ENCODE measurements at regions not wholly inside any gene's neighbourhood (a gene's known extent, or its start where the extent isn't known, plus 50 kb on each side); places are given as distances from the start of the nearest gene placed in this dataset.

GRCh38 chr15:62608369-62608768 lies 434.2 kb upstream of the TPM1 start:
- DNase-seq (ENCODE audit: low read depth in 3 of 3), result no peak

- DNase-seq (ENCODE audit: low read depth in 3 of 3), result no peak
Measured at GRCh38 chr15:62610265-62610869, 432.2 kb upstream of the TPM1 start.

- DNase-seq (ENCODE audit: low read depth in 3 of 3), result no peak
Measured at GRCh38 chr15:62611002-62611401, 431.5 kb upstream of the TPM1 start.

GRCh38 chr15:62612183-62612733 lies 430.3 kb upstream of the TPM1 start:
- no peak for DNase-seq (ENCODE audit: low read depth in 3 of 3)

GRCh38 chr15:62612771-62613170 lies 429.8 kb upstream of the TPM1 start:
- DNase-seq (ENCODE audit: low read depth in 3 of 3), result no peak

GRCh38 chr15:62616746-62617145 lies 425.8 kb upstream of the TPM1 start:
- DNase-seq (ENCODE audit: low read depth in 3 of 3), result no peak

GRCh38 chr15:62617741-62618140 lies 424.8 kb upstream of the TPM1 start:
- no peak for DNase-seq (ENCODE audit: low read depth in 3 of 3)

- DNase-seq (ENCODE audit: low read depth in 3 of 3), result no peak
Measured at GRCh38 chr15:62618432-62618831, 424.1 kb upstream of the TPM1 start.

GRCh38 chr15:62618846-62619504 lies 423.6 kb upstream of the TPM1 start:
- no peak for DNase-seq (ENCODE audit: low read depth in 3 of 3)

GRCh38 chr15:62619526-62619925 lies 423.0 kb upstream of the TPM1 start:
- DNase-seq (ENCODE audit: low read depth in 3 of 3), result no peak

- no peak for DNase-seq (ENCODE audit: low read depth in 3 of 3)
Measured at GRCh38 chr15:62622775-62623174, 419.8 kb upstream of the TPM1 start.

- no peak for DNase-seq (ENCODE audit: low read depth in 3 of 3)
Measured at GRCh38 chr15:62624547-62625378, 417.8 kb upstream of the TPM1 start.

- no peak for DNase-seq (ENCODE audit: low read depth in 3 of 3)
Measured at GRCh38 chr15:62625429-62626033, 417.0 kb upstream of the TPM1 start.

- no peak for DNase-seq (ENCODE audit: low read depth in 3 of 3)
Measured at GRCh38 chr15:62626903-62627302, 415.6 kb upstream of the TPM1 start.

- DNase-seq (ENCODE audit: low read depth in 3 of 3), result no peak
Measured at GRCh38 chr15:62631076-62631724, 411.3 kb upstream of the TPM1 start.

GRCh38 chr15:62636823-62637573 lies 405.5 kb upstream of the TPM1 start:
- no peak for DNase-seq (ENCODE audit: low read depth in 3 of 3)

GRCh38 chr15:62637574-62637897 lies 405.0 kb upstream of the TPM1 start:
- no peak for DNase-seq (ENCODE audit: low read depth in 3 of 3)

- DNase-seq (ENCODE audit: low read depth in 3 of 3), result no peak
Measured at GRCh38 chr15:62637950-62638619, 404.5 kb upstream of the TPM1 start.

GRCh38 chr15:62639432-62639831 lies 403.1 kb upstream of the TPM1 start:
- no peak for DNase-seq (ENCODE audit: low read depth in 3 of 3)

GRCh38 chr15:62639906-62640605 lies 402.5 kb upstream of the TPM1 start:
- DNase-seq (ENCODE audit: low read depth in 3 of 3), result no peak
